IMR-90 (cell line): ENCODE measurements at regions not wholly inside any gene's neighbourhood (a gene's known extent, or its start where the extent isn't known, plus 50 kb on each side); places are given as distances from the start of the nearest gene placed in this dataset.

Experiments
- ATAC-seq: fragments of 200-7000 bp; cut with Tn5 transposase; 2 replicates; pipeline ENCODE4 v1.9.1; 2020; ENCODE audit warnings: low read depth, mild to moderate bottlenecking, moderate library complexity
- BruUV-seq: library from RNA; stranded (reverse); fragments of 400-500 nt; replicated peaks from 2 replicates; lab custom pipeline; 2021; lab: Mats Ljungman, UMichigan
- CTCF ChIA-PET: fragments of 300-600 bp; formaldehyde crosslinking; extraction: SDS; loops from one replicate; lab custom pipeline; 2021; ENCODE audit warnings: antibody characterized with exemption; lab: Yijun Ruan, JAX
- POLR2A ChIA-PET: fragments of 300-600 bp; sonication (Branson Sonifier 250); formaldehyde crosslinking; loops from one replicate; lab custom pipeline; 2022; ENCODE audit warnings: antibody characterized with exemption; ENCODE audit not compliant: unreplicated experiment; lab: Charles Lee
- DNase-seq: peaks from one replicate; pipeline ENCODE4 v3.0.0; 2013
- H2AFZ ChIP-seq: replicated peaks from 2 replicates; pipeline ENCODE3; 2013; ENCODE audit warnings: low read length, mild to moderate bottlenecking; ENCODE audit not compliant: poor library complexity
- H2AK5ac ChIP-seq: 2 replicates; pipeline ENCODE4 v1.6.1; 2013; ENCODE audit warnings: low read depth, low read length, inconsistent platforms
- H2AK9ac ChIP-seq: replicated peaks from 2 replicates; pipeline ENCODE3; 2013; ENCODE audit warnings: mild to moderate bottlenecking, low read depth, low read length, moderate library complexity; ENCODE audit not compliant: poor library complexity
- H2BK120ac ChIP-seq: 2 replicates; pipeline ENCODE4 v1.6.1; 2013; ENCODE audit warnings: low read depth, low read length, inconsistent platforms
- H2BK15ac ChIP-seq: 3 replicates; pipeline ENCODE4 v1.6.1; 2013; ENCODE audit warnings: low read depth, low read length, inconsistent platforms
- H2BK20ac ChIP-seq: 2 replicates; pipeline ENCODE4 v1.6.1; 2013; ENCODE audit warnings: low read depth, mild to moderate bottlenecking, inconsistent platforms, low read length, moderate library complexity
- H2BK5ac ChIP-seq: 2 replicates; pipeline ENCODE4 v1.6.1; 2013; ENCODE audit warnings: mild to moderate bottlenecking, low read depth, low read length, inconsistent platforms; ENCODE audit not compliant: poor library complexity, severe bottlenecking
- H3K14ac ChIP-seq: replicated peaks from 2 replicates; pipeline ENCODE4 v1.6.1; 2013; ENCODE audit warnings: low read depth, low read length, inconsistent platforms
- H3K18ac ChIP-seq: 2 replicates; pipeline ENCODE4 v1.6.1; 2013; ENCODE audit warnings: low read depth, low read length, control low read depth
- H3K23ac ChIP-seq: 2 replicates; pipeline ENCODE4 v1.6.1; 2013; ENCODE audit warnings: low read depth, low read length, inconsistent platforms
- H3K27ac ChIP-seq: 2 replicates; pipeline ENCODE4 v1.5.1; 2013; ENCODE audit warnings: mild to moderate bottlenecking, control low read depth, low read length; ENCODE audit not compliant: insufficient read depth
- H3K27me3 ChIP-seq: 2 replicates; pipeline ENCODE4 v1.6.1; 2013; ENCODE audit warnings: low read length; ENCODE audit not compliant: control insufficient read depth, insufficient read depth
- H3K36me3 ChIP-seq: 2 replicates; pipeline ENCODE4 v1.6.1; 2013; ENCODE audit warnings: low read length, mixed read lengths; ENCODE audit not compliant: control insufficient read depth, insufficient read depth
- H3K4ac ChIP-seq: 2 replicates; pipeline ENCODE4 v1.6.1; 2013; ENCODE audit warnings: low read depth, low read length, inconsistent platforms
- H3K4me1 ChIP-seq: 2 replicates; pipeline ENCODE4 v1.6.1; 2013; ENCODE audit warnings: low read length, mixed read lengths; ENCODE audit not compliant: control insufficient read depth, insufficient read depth
- H3K4me2 ChIP-seq: 2 replicates; pipeline ENCODE4 v1.6.1; 2013; ENCODE audit warnings: low read depth, mild to moderate bottlenecking, control low read depth, low read length, moderate library complexity
- H3K4me3 ChIP-seq: 2 replicates; pipeline ENCODE4 v1.5.1; 2013; ENCODE audit warnings: low read depth, mild to moderate bottlenecking, control low read depth, low read length, moderate library complexity; ENCODE audit not compliant: insufficient read depth
- H3K56ac ChIP-seq: 2 replicates; pipeline ENCODE4 v1.6.1; 2013; ENCODE audit warnings: low read length, inconsistent platforms; ENCODE audit not compliant: insufficient read depth; ENCODE audit errors: extremely low read depth
- H3K79me1 ChIP-seq, 2 experiments: 2 replicates each; pipeline ENCODE4 v1.6.1; 2013; ENCODE audit warnings: low read length in 2 of 2, inconsistent platforms in 1 of 2, low read depth in 1 of 2
- H3K9ac ChIP-seq: 2 replicates; pipeline ENCODE4 v1.6.1; 2013; ENCODE audit warnings: low read depth, low read length, control low read depth
- H3K9me1 ChIP-seq: 2 replicates; pipeline ENCODE4 v1.6.1; 2013; ENCODE audit warnings: low read length, inconsistent platforms; ENCODE audit not compliant: insufficient read depth
- H3K9me3 ChIP-seq: 2 replicates; pipeline ENCODE4 v1.6.1; 2013; ENCODE audit warnings: low read length; ENCODE audit not compliant: control insufficient read depth, insufficient read depth
- H4K20me1 ChIP-seq: 2 replicates; pipeline ENCODE4 v1.6.1; 2013; ENCODE audit warnings: low read length, inconsistent platforms; ENCODE audit not compliant: insufficient read depth
- H4K5ac ChIP-seq: 2 replicates; pipeline ENCODE4 v1.6.1; 2013; ENCODE audit warnings: mild to moderate bottlenecking, low read depth, low read length, control low read depth
- H4K8ac ChIP-seq, 2 experiments: 2 replicates each; pipeline ENCODE4 v1.6.1; 2013; ENCODE audit warnings: low read depth in 2 of 2, low read length in 2 of 2, control low read depth in 1 of 2, inconsistent platforms in 1 of 2
- H4K91ac ChIP-seq: 2 replicates; pipeline ENCODE4 v1.6.1; 2013; ENCODE audit warnings: low read depth, low read length, inconsistent platforms; ENCODE audit not compliant: insufficient read depth
- CTCF ChIP-seq: conservative IDR thresholded peaks from 2 replicates; pipeline ENCODE4 v1.5.1; 2012; ENCODE audit warnings: mild to moderate bottlenecking, low read depth, low read length, improper control_type of control experiment
- dilution Hi-C: fragments of 300-500 bp; cut with HindIII; formaldehyde crosslinking; loops from one replicate; pipeline ENCODE4 v1.14.3; 2018; ENCODE audit warnings: low sequenced_read_pairs; ENCODE audit not compliant: unreplicated experiment
- in situ Hi-C: fragments of 300-500 bp; cut with MboI; formaldehyde crosslinking; loops from 3 replicates; pipeline ENCODE4 v1.14.3; 2019; ENCODE audit warnings: low sequenced_read_pairs, inconsistent platforms, mixed read lengths
- intact Hi-C: fragments of 100-400 bp; cut with micrococcal nuclease; formaldehyde crosslinking; loops from 2 replicates; pipeline ENCODE4 v1.10.0; 2022

GRCh38 chr2:157984866-157985265 lies 108.7 kb upstream of the ACVR1 start:
- in situ Hi-C loops = no loop called here
- H3K18ac ChIP-seq = no peak overlapping the region
- dilution Hi-C loops = no loop called here

More at GRCh38 chr2:157984866-157985265, 108.7 kb upstream of the ACVR1 start:
- no TSS peak for BruUV-seq
- H3K23ac ChIP-seq = no peak overlapping the region
- no peak overlapping the region for H2BK15ac ChIP-seq
- no peak overlapping the region for H3K4me2 ChIP-seq
- H2BK120ac ChIP-seq = no peak overlapping the region
- ChIA-PET POLR2A (no interaction called here), CTCF (no interaction called here)
- no peak for TF ChIP-seq CTCF
- H4K5ac ChIP-seq = no peak overlapping the region
- H3K56ac ChIP-seq = no peak overlapping the region
- no peak overlapping the region for H3K9ac ChIP-seq
- no peak overlapping the region for H3K4me3 ChIP-seq
- H2AK5ac ChIP-seq = no peak overlapping the region
- H3K36me3 ChIP-seq = no peaks in the 10 kb centered on the region
- no peak overlapping the region for H3K4ac ChIP-seq
- no peak overlapping the region for H2BK20ac ChIP-seq
- no peak for DNase-seq
- H4K91ac ChIP-seq = no peak overlapping the region
- H3K4me1 ChIP-seq = no peaks in the 10 kb centered on the region
- no peaks in the 10 kb centered on the region for H3K79me1 ChIP-seq
- no peaks in the 10 kb centered on the region for H3K27me3 ChIP-seq
- no peaks in the 10 kb centered on the region for H3K9me1 ChIP-seq
- H2AFZ ChIP-seq = no peak overlapping the region
- H4K20me1 ChIP-seq = no peaks in the 10 kb centered on the region
- H3K14ac ChIP-seq = no peak overlapping the region
- no peak overlapping the region for H4K8ac ChIP-seq
- no peak for ATAC-seq
- peaks cover 3% of the 10 kb centered on the region; the same call in 1 of the 2 replicates for H3K9me3 ChIP-seq
- no peak overlapping the region for H2BK5ac ChIP-seq
- intact Hi-C loops = no loop called here
- no peak overlapping the region for H2AK9ac ChIP-seq
- no peak overlapping the region for H3K27ac ChIP-seq
